IMR-90 (cell line): ENCODE measurements at regions not wholly inside any gene's neighbourhood (a gene's known extent, or its start where the extent isn't known, plus 50 kb on each side); places are given as distances from the start of the nearest gene placed in this dataset.

Experiments
- BHLHE40 ChIP-seq: fragments of 150-350 bp; IDR thresholded peaks from 2 replicates; pipeline ENCODE4 v1.6.1; 2016; ENCODE audit warnings: mild to moderate bottlenecking, low read depth, low read length
- FOS ChIP-seq: fragments of 150-350 bp; IDR thresholded peaks from 2 replicates; pipeline ENCODE4 v1.6.1; 2016; ENCODE audit warnings: low read depth, low read length
- MAFK ChIP-seq: IDR thresholded peaks from 2 replicates; pipeline ENCODE4 v1.6.1; 2012; ENCODE audit warnings: low read depth, low read length, improper control_type of control experiment
- MAZ ChIP-seq: IDR thresholded peaks from 2 replicates; pipeline ENCODE4 v1.6.1; 2012; ENCODE audit warnings: low read depth, mild to moderate bottlenecking, low read length, improper control_type of control experiment, moderate library complexity, borderline replicate concordance
- MXI1 ChIP-seq: IDR thresholded peaks from 2 replicates; pipeline ENCODE4 v1.6.1; 2012; ENCODE audit warnings: low read depth, mild to moderate bottlenecking, low read length, moderate library complexity, borderline replicate concordance
- POLR2A ChIP-seq: IDR thresholded peaks from 2 replicates; pipeline ENCODE4 v1.6.1; 2012; ENCODE audit warnings: mild to moderate bottlenecking, low read depth, low read length
- RAD21 ChIP-seq: IDR thresholded peaks from 2 replicates; pipeline ENCODE4 v1.6.1; 2012; ENCODE audit warnings: low read length, improper control_type of control experiment
- RFX5 ChIP-seq: IDR thresholded peaks from 2 replicates; pipeline ENCODE4 v1.8.0; 2012; ENCODE audit warnings: low read depth, mild to moderate bottlenecking, low read length, moderate library complexity
- SMC3 ChIP-seq: fragments of 150-350 bp; IDR thresholded peaks from 2 replicates; pipeline ENCODE4 v1.6.1; 2016; ENCODE audit warnings: low read depth, mild to moderate bottlenecking, antibody characterized with exemption, low read length, moderate library complexity
- TF ChIP-seq, protein P1 (sequence below): conservative IDR thresholded peaks from 2 replicates; pipeline ENCODE4 v1.5.1; 2012; ENCODE audit warnings: mild to moderate bottlenecking, low read depth, low read length, improper control_type of control experiment
- TF ChIP-seq, protein P2 (sequence below): fragments of 150-350 bp; IDR thresholded peaks from 2 replicates; pipeline ENCODE4 v1.6.1; 2017; ENCODE audit warnings: mild to moderate bottlenecking, antibody characterized with exemption, low read length, low read depth
- TF ChIP-seq, protein P3 (sequence below): fragments of 150-350 bp; IDR thresholded peaks from 2 replicates; pipeline ENCODE4 v1.6.1; 2016; ENCODE audit warnings: low read depth, mild to moderate bottlenecking, low read length, moderate library complexity, borderline replicate concordance

DNA sequence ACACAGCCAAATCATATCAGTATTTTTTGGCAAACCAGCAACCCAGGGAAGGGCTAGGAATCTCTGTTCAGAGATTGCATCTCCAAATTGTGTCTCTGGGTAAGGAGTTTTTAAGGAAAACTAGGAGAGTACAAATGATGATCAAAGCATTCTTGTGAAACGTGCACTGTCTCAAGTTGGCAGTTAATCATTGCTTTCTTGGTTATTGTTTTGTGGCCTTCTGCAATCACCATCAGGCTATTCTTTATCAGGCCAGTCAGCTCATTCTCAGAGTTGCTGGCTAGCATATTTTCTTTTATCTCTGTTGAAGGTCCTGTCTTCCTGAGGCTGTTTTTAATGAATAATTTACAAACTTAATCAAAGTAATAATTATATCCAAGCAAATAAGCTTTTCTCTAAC lies 129.1 kb upstream of the CCDC179 start:
- TF ChIP-seq, protein P1, sequence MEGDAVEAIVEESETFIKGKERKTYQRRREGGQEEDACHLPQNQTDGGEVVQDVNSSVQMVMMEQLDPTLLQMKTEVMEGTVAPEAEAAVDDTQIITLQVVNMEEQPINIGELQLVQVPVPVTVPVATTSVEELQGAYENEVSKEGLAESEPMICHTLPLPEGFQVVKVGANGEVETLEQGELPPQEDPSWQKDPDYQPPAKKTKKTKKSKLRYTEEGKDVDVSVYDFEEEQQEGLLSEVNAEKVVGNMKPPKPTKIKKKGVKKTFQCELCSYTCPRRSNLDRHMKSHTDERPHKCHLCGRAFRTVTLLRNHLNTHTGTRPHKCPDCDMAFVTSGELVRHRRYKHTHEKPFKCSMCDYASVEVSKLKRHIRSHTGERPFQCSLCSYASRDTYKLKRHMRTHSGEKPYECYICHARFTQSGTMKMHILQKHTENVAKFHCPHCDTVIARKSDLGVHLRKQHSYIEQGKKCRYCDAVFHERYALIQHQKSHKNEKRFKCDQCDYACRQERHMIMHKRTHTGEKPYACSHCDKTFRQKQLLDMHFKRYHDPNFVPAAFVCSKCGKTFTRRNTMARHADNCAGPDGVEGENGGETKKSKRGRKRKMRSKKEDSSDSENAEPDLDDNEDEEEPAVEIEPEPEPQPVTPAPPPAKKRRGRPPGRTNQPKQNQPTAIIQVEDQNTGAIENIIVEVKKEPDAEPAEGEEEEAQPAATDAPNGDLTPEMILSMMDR = no peak
- TF ChIP-seq, protein P2, sequence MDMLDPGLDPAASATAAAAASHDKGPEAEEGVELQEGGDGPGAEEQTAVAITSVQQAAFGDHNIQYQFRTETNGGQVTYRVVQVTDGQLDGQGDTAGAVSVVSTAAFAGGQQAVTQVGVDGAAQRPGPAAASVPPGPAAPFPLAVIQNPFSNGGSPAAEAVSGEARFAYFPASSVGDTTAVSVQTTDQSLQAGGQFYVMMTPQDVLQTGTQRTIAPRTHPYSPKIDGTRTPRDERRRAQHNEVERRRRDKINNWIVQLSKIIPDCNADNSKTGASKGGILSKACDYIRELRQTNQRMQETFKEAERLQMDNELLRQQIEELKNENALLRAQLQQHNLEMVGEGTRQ = no peak
- no peak for TF ChIP-seq RAD21
- TF ChIP-seq BHLHE40 = no peak
- TF ChIP-seq POLR2A = no peak
- TF ChIP-seq FOS = no peak
- TF ChIP-seq MXI1 = no peak
- TF ChIP-seq RFX5 = no peak
- TF ChIP-seq SMC3 = no peak
- TF ChIP-seq MAZ = no peak
- TF ChIP-seq MAFK = no peak
- TF ChIP-seq, protein P3, sequence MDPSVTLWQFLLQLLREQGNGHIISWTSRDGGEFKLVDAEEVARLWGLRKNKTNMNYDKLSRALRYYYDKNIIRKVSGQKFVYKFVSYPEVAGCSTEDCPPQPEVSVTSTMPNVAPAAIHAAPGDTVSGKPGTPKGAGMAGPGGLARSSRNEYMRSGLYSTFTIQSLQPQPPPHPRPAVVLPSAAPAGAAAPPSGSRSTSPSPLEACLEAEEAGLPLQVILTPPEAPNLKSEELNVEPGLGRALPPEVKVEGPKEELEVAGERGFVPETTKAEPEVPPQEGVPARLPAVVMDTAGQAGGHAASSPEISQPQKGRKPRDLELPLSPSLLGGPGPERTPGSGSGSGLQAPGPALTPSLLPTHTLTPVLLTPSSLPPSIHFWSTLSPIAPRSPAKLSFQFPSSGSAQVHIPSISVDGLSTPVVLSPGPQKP = no peak
